GM18520 (cell line): ENCODE measurements at regions not wholly inside any gene's neighbourhood (a gene's known extent, or its start where the extent isn't known, plus 50 kb on each side); places are given as distances from the start of the nearest gene placed in this dataset.
A peak's percentile ranks its signal among the peaks of the same experiment; 100 is the strongest.

ENCODE experiments used
- ATAC-seq: cut with Tn5 transposase; IDR thresholded peaks from one replicate; pipeline ENCODE4 v1.9.1; 2021; ENCODE audit not compliant: unreplicated experiment

- no peak for ATAC-seq
Observed at GRCh38 chr3:107428051-107428858, 51.0 kb downstream of the CCDC54 start.

DNA sequence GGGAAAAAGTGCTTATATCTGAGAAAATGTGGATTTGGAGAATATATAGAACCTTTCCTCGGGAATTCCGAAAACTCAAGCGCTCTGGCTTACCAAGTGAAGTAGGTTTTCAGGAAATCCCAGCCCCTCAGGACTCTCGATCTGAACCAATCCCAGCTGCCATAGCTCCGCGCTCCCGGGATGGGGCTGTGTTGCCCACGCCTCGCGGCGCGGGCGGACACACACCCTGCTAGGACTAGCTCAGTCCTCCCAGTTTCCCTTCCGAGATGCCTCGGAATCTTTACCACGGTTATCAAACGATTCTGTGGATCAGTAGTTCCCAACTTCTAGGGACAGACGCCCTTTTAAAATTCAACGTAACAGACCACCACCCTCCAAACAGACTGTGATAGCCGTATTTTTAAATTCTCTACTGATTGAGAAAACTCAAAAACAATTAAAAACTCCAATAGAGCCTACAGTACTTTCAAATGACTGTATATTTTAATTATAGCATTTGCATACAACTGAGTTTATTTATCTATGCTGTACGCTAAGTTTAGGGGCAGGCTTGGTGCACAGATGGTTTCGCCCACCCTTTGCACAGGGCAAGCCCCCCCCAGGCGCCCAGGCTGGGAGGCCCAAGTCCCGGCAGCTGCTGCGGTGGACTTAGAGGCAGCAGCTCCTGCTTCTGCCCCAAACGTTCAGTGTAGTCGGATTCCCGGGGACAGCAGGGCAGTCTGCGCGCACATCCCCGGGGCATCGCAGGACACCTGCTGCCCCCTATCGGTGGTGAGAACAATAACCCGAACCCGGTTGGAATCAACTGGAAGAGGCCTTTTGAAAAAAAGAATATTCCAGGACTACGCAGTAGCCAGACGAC lies 52.3 kb downstream of the CCDC54 start:
- ATAC-seq, result peak; percentile 60

- no peak for ATAC-seq
Observed at GRCh38 chr3:107430214-107430995, 53.2 kb downstream of the CCDC54 start.

DNA sequence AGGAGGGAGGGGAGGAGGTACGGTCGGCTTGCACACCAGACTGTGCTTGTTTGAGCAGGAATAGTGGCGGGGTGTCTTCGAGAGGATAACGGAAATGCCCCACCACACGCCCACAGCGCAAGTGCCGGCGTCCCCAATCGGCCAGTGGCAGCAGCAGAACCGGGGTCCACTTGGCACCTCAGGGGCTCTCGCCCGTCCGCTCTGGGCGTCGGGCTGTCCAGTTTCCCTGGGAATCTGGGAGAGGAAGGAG lies 53.7 kb downstream of the CCDC54 start:
- no peak for ATAC-seq

GRCh38 chr3:107431246-107432012 lies 54.2 kb downstream of the CCDC54 start:
- peak; percentile 37 for ATAC-seq

DNA sequence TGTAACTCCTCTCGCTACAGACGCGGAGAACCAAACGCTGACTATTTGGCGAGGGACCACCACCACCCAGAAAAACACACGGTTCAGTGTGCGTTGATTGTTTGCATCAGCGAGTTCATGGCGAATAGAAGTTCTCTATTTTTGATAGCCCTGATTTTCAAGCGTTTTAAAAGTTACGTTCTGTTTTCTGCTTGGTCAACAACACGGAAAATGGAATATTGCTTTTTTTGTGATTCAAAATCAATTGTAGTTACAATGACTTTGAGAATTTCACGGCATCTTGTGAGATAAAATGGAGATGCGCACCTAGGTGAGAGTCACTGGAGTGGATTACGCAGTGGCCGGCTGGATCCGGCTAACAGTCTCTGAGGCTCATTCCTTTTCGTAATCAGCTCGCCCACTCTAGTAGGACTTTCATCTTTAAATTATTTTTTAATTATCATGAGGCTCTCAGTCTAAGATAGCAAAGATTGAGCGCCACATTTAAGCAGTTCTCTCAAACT lies 54.8 kb downstream of the CCDC54 start:
- ATAC-seq, result no peak

DNA sequence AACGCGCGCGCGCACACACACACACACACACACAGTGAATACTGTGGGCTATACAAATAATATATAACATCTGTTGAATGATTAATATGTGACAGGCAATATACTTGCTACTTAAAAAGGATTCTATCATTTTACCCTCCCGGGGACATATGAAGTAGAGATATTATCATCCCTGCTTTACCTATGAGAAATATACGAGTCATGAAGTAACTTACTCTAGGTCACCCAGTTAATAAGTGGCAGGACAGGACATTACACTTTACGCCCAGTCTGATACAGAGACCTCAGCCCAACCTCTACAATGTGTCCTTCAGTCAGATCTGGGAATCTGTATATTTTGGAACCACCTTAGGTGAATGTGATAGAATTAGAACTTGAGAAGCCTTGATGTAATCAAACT lies 55.4 kb downstream of the CCDC54 start:
- ATAC-seq, result no peak

GRCh38 chr3:107436029-107436428 lies 58.8 kb downstream of the CCDC54 start:
- no peak for ATAC-seq

- ATAC-seq, result no peak
Observed at GRCh38 chr3:107438671-107439070, 61.4 kb downstream of the CCDC54 start.

GRCh38 chr3:107441617-107442016 lies 64.4 kb downstream of the CCDC54 start:
- ATAC-seq, result no peak

- ATAC-seq, result no peak
Observed at GRCh38 chr3:107443461-107443860, 66.2 kb downstream of the CCDC54 start.

DNA sequence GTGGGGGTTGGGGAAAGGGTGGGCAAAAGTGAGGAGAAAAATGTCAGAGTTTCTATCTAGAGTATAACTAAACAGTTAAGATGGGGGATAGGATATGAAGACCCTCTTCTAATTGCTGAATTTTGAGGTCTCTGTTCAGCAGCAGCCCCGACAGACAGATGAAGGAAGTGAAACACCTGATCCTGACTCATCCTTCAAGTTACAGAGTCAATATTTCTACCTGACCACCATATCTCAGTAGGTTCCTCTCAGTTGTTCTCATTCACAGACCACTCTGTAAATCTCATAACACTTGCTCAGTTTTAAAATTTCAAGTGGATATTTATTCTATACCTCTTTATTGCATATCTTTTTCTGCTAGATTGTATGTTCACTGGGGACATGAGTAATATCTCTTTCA lies 69.5 kb downstream of the CCDC54 start:
- no peak for ATAC-seq

GRCh38 chr3:107450254-107450893 lies 72.4 kb upstream of the BBX start:
- no peak for ATAC-seq

DNA sequence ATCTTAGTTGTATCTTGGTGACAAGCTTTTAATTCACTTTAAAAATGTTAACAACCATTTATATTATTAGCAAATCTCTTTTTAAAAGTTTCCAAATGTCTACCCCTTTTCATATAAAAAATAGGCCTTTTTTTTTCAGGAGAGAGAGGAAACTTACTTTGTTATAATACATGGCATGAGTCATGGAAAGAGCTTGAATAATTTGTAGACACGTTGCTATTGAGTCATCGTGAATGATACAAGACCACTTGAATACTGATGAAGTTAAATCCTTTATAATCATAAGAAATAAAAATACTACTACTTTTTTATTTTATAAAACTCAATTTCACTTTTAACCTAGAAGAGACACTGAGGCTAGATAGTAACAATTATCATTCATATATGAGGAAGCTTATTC lies 70.3 kb upstream of the BBX start:
- ATAC-seq, result no peak

DNA sequence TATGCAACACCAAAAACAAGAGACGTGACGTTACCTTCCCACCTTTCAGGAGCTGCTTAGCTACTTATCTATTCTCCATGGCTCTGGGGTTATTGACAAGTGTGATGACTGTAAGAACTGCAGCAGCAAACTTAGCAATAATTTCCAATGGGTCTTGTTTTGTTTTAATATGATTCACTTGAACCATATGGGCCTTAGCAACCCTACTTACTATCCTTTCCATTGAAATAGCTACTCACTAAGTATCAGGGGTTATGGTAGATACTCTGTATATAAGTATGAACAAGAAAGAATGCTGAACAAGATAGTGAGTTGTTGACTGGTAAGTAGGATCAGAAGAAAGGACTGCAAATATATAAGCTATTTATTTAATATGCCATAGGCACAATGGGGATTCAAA lies 69.3 kb upstream of the BBX start:
- no peak for ATAC-seq

- ATAC-seq, result no peak
Observed at GRCh38 chr3:107455621-107456020, 67.1 kb upstream of the BBX start.

DNA sequence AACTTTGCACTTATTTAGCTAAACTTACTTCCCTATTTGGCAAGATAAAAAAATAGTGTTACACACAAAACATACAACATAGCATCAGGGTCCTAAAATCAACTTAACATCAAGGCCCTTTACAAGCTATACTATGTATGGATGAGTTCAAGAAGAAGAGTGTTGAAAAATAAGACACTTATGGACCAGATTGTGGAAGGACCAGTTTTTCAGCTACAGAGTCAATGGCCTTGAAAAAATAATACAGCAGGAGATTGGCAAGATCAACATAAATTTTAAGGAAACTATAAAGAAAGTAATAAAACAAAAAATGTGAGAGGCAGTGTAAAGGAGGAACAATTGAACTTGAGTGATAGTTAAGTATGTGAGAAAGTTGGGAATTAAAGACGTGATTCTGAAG lies 66.3 kb upstream of the BBX start:
- ATAC-seq, result no peak

DNA sequence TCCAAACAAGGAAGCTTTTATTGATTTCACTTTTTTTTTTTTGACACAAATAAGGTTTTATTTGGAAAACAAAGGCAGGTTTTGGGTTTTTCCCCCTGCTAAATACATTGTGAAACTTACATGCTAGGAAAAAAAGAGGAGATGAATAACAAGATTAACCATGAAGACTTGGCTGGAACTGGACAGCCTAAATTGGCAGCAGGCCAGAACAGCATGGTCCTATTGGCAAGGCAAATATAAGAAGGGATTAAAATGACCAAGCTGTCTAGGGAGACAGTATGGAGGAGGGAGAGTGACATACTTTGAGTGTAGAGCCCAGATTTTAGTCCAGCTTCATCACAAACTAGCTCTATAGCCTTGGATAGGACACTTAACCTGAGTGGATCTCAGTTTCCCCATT lies 63.9 kb upstream of the BBX start:
- no peak for ATAC-seq

DNA sequence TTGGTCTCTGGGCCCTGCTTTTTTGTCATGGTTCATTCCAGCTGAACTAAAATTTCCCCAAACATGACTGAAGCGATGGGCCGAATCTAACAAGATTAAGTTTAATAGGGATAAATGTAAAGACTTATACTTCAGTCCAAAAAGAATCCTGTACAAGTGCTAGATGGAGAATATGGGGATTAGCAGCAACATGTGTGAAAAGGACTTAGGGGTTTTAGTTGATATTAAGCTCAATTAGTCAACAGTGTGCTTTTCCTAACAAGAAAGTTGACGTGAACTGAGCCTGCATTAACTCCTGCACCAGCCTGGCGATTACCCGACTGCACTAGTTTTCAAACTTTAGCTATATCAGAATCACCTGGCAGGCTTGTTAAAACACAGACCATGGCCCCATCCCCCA lies 61.0 kb upstream of the BBX start:
- no peak for ATAC-seq

DNA sequence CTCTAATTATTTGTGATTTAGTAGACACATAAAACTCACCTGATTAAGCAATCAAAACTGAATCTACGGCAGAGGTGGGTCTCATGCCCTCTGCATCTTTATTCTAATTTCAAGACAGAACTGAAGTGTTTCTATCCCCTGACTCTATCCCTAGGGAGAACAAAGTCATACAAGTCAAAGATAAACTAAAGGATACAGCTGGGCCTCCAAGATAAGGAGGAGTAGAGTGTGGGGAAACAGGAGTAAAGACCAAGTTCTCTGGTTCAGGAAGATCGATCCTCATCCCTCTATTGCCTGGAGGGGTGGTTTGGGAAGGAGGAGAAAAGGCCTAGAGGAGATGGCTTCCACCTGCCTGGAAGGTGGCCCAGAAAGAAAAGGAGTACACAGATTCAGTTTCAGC lies 58.7 kb upstream of the BBX start:
- no peak for ATAC-seq
